ENCODE measurements at regions not wholly inside any gene's neighbourhood (a gene's known extent, or its start where the extent isn't known, plus 50 kb on each side); places are given as distances from the start of the nearest gene placed in this dataset.

DNA sequence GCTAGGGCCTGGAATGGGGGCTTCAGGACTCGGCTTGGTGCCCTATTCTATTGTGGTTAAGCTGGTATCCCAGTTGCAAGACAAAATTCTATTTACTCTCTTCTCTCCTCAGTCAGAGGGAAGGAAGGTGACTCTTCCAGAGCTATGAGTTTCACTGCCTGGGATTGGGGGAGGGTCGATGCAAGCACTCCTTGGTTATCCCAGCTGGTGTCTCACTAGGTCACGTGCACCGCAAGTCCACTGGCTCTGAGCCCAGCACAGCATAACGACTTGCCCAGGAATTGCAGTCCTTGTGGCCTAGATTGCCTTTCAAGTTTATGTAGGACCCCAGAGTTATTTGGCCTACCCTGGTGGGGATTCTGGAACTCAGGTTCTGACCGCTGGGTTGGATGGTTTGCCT lies 958.8 kb downstream of the IGSF11 start:
- TF ChIP-seq POLR2AphosphoS5 (IDR thresholded peaks at IDR 0.05) = no peak
- TF ChIP-seq CTCF (IDR thresholded peaks at IDR 0.05) = no peak
- TF ChIP-seq EP300 (IDR thresholded peaks at IDR 0.05) = no peak
- no peak for TF ChIP-seq POLR2A (IDR thresholded peaks at IDR 0.05)
